T-helper 9 cell (primary cell): ENCODE measurements at regions not wholly inside any gene's neighbourhood (a gene's known extent, or its start where the extent isn't known, plus 50 kb on each side); places are given as distances from the start of the nearest gene placed in this dataset.
"Not testable (repeated sequence)": the region's sequence is repeated elsewhere in the genome, so short reads cannot be mapped to it uniquely, and the experiment has no call there.

Experiments used
- DNase-seq: peaks from one replicate; pipeline ENCODE4 v3.0.0-alpha.2; 2020

DNA sequence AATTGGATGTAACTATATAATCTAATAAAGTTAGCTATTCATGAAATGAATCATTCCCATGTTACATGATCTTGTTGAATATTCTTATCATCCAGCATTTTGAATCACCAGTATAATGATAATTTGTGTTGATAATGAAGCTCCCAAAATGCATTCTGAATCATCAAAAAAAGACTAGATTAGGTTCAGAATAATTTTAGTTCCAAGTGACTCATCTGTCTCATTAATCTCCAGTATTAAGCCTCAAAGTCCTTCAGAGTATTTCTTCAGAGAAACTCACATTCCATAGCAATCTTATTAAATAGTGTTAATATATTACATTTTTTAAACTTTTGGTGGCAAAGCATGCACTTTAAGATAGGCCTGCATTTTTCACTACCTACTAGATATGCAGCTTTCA is 207.5 kb downstream of the SLITRK5 start:
- DNase-seq: no peak

DNA sequence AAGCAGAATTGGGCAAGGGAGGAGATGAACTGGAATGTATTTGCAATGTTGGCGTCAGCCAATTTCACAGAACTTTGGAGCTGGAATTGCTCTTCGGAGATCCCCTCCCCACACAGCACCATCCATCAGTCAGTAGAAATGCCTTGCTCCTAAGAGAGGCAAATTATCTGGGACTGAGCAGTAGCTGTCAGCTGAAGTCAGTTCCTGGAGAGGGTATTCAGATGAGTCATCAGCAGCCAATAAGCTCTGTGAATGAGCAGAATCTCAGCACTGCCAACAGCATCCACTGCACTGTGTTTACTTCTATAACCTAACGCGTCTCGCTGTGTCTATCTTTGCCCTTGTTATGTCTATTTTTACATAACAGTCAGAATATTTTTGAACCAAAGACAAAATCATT is 213.7 kb downstream of the SLITRK5 start:
- DNase-seq: no peak

DNA sequence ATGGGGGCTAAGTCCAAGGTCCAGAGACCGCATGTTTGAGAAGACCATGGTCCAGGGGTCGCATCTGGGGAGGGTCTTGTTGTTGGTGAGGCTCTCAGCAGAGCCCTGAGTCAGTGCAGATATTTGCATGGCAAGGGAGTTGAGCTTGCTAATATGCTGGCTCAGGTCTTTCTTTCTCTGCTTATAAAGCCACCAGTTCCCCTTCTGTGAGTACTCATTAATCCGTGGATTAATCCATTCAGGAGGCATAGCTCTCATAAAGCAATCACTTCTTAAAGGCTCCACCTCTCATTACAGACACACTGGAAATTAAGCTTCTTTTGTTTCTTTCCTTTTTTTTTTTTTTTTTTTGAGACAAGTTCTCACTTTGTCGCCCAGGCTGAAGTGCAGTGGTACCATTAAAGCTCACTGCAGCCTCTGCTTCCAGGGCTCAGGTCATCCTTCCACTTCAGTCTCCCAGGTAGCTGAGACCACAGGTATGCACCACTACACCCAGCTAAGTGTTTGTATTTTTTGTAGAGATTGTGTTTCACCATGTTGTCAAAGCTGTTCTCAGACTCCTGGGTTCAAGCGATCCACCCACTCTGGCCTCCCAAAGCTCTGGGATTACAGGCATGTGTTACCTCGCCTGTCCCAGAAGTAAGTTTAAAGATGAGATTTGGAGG is 216.4 kb downstream of the SLITRK5 start:
- no peak for DNase-seq

DNA sequence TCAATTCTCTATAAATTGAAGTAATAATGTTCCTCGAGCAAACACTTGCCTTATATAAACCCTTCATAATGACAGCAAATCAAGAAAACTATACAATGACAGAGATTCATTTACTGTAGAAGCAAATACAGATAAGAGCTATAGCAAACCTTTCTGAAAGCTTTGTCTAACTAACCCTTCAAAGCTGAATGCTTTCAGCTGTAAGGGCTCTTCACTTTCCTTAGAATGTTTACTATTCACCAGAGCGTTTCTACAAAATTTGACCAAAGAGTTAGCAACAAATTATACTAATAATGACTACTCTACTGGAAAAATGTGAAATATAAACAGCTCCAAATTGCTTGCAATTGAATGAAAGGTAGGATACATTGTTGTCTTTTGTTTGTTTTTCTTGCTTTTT is 218.1 kb downstream of the SLITRK5 start:
- DNase-seq: no peak

DNA sequence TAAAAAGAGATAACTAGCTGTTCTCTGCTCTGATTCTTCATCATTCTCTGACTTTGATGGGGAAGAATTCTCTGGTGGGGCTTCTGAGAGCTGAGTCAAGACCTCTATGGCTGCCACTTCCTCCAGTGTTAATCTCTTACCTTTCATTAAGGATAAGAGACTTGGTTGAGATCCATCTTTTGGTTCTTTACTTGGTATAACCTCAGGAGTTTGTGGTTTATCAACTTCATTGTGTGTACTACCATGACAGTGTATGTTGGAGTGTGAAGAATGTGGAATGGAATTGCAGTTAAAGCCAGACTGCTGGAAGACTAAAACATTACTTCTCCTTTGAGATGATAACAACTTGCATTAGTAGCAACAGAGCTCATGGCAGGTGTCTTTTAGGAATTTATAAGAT is 222.0 kb downstream of the SLITRK5 start:
- DNase-seq: no peak

DNA sequence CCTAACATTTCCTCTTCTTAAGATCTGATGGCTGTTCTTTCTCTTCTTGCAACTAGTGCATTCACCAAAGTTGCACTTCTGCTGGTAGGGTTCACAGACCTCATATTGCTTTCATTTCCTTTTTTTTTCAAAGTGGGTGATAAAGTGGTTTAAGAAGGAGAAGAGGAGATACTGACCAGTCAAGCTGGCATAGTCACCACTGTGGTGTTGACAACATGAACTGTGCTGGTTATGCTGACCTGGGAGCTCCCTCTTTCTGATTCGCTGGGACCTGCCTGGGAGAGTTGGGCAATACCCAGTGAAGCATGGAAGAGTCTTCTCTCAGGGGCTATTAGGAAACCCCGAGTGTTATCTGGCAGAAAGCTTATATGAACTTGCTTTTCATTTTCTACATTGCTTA is 222.9 kb downstream of the SLITRK5 start:
- DNase-seq: no peak

GRCh38 chr13:87903553-87903952 is 232.4 kb downstream of the SLITRK5 start:
- DNase-seq: no peak

- no peak for DNase-seq
Observed at GRCh38 chr13:87906411-87906810, 235.2 kb downstream of the SLITRK5 start.

- no peak for DNase-seq
Observed at GRCh38 chr13:87907202-87907601, 236.0 kb downstream of the SLITRK5 start.

DNA sequence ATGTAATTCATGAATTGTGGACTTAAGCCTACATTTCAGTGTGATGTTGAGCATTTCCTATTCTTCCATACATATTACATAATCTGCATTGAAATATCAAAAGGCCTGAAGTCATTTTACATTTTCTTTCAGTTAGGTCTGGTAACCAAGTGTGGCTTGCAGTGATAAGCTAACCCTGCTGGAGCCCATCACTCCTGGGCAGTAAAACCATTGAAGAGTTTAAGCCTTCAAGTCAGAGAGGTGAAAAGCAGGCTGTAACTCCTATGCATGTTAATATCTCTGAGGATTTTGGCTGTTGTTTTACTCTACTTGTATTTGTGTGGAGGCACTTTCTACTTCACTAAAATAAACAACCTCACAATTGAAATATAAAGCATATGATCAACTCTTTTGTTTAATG is 248.8 kb downstream of the SLITRK5 start:
- no peak for DNase-seq

- DNase-seq: no peak
Observed at GRCh38 chr13:87923753-87924152, 252.6 kb downstream of the SLITRK5 start.

DNA sequence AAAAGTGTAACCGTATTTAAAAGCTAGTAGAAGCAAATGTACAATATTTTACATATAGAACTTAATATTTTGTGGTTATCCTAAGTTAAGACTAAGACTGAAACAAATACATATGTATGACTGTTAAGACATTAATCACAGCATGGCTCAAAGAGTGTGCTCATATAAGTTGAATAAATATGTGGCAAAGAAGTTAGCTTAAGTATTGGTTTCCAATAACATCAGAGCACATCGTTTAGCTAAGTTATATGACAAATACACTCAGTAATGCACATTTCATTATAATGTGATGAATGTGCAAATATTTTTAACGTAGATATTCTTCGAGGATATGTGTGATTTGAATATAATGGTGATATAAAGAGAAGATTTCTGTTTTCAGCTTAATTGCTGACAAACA is 253.8 kb downstream of the SLITRK5 start:
- DNase-seq: no peak

DNA sequence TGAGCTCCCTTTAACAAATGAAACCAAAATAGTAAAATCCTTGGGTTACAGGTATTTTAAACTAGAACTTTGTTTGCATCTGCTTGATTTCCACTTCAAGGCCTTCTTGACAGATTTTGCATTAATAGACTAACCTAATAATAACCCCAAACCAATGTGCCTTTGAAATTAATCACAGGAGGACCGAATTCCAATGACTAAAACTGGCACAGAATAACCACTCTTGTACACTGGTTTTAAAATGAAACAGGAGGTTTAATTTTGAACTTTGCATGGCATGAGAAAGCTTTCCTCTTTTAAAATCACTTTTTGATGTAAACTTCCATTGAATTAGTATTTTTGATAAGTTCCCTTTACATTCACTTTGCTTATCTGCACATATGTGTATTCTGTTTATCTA is 269.6 kb downstream of the SLITRK5 start:
- no peak for DNase-seq

DNA sequence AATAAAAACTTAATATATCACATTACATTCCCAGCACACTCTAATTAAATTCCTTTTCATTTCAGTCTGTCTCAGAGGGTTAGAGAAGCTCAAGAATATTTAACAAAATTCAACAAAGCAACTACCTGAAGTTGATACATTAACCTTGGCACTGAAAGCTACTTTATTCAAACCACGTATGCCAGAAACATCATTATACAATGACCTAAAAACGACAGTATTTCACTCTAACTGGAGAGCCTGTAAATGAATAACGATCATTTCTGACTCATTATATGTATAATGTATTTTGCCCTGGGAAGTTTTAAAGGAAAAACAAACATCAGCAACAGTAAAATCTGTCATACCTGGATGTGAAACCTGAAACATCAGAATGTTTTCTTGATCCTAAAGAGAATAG is 270.1 kb downstream of the SLITRK5 start:
- DNase-seq: no peak

GRCh38 chr13:87942205-87942604 is 271.0 kb downstream of the SLITRK5 start:
- no peak for DNase-seq

DNA sequence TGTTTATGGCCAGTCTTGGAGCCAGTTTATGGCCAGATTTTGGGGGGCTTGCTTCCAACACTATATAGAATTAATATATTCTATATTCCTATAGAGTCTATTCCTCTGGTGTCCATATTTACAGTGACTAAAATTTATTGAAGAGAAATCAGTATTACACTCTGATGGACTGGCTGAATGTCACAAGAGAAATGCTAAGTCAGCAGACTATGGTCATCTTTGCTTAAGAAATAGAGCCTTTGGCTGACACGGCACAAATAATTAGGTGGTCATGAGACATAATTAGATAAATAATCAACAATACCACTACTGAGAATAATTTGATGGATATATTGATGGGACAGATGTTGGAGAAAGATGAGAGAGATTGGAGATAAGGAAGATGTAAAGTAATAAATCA is 272.9 kb downstream of the SLITRK5 start:
- DNase-seq: no peak

GRCh38 chr13:87952377-87952776 is 281.2 kb downstream of the SLITRK5 start:
- no peak for DNase-seq

DNA sequence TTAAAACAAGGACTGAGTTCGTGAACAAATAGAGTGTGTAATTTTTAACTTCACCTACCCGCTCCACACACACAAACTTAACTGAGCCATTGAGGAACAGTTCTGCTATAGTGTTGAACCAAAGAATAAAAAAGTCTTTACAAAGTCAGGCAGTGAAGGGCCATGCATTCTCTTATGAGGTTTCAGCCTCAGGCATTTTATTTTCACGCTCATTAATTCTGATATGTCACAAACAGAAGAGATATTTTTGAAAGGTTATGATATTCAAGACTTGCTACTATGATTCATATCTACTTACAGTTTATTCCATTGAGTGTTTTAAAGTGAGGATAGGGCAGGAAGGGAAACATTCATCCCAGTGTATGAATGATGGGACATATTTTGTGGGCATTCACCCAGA is 282.2 kb downstream of the SLITRK5 start:
- no peak for DNase-seq

DNA sequence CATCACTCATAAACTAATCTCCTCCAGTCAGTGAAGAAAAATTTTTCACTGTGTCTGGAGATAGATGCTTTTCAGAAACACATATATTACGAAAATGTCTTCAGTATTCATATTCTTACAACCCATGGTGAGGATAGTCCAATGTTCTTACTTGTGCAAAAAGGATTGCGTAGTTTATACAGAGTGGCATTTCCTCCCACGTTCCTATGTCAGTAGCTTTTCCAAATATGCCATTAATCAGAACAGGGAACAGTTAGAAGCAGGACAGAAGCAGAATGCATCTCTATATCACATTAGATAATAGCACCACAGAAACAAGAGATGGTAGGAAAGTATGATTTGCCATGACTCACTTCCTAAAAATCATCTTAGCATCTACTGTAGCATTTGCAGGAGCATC is 282.9 kb downstream of the SLITRK5 start:
- DNase-seq: no peak

- no peak for DNase-seq
Observed at GRCh38 chr13:87961546-87961945, 290.4 kb downstream of the SLITRK5 start.

GRCh38 chr13:87972568-87972967 is 301.4 kb downstream of the SLITRK5 start:
- DNase-seq: no peak

DNA sequence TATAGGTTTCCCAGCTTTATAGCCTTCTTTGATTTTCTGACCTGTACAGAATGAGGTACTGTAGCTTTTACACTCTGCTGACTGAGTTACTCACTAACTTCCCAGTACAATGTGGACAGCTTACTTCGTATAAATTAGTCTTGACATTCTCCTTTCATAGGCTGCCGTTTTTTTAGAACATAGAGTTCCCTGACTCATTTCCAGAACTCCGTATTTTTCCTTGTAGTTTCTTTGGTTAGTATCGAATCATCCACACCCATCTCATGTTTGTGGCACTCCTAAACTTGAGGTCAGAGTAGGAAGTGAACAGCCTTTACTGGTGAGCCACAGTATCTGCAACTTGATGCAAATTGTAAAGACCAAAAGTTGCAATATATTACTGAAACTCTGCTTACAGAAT is 303.9 kb downstream of the SLITRK5 start:
- no peak for DNase-seq

DNA sequence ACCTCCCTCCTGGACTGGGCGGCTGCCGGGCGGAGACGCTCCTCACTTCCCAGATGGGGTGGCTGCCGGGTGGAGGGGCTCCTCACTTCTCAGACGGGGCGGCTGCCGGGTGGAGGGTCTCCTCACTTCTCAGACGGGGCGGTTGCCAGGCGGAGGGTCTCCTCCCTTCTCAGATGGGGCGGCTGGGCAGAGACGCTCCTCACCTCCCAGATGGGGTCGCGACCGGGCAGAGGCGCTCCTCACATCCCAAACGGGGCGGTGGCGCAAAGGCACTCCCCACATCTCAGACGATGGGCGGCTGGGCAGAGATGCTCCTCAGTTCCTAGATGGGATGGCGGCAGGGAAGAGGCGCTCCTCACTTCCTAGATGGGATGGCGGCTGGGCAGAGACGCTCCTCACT is 305.5 kb downstream of the SLITRK5 start:
- DNase-seq: not testable (repeated sequence)

DNA sequence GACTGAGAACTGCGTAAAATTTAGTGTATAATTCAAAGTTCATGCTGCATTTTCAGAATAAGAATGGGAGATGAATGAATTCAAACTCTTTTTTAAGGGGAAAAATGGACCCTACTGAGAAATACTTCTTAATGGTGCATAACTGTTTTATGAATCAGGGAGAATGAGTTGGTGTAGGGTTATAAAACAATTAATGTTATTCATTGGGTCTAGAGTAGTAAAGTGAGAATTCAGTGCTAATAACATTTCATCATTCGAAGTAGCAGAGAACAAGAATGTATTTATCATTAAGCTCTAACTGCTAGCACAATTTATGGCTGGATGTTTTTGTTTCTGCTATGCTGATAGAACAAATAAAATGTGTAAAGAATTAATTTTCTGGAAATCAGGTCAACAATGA is 310.2 kb downstream of the SLITRK5 start:
- DNase-seq: no peak

- no peak for DNase-seq
Observed at GRCh38 chr13:87982400-87982799, 311.2 kb downstream of the SLITRK5 start.
